Lung (tissue), 11 donors: ENCODE measurements at regions not wholly inside any gene's neighbourhood (a gene's known extent, or its start where the extent isn't known, plus 50 kb on each side); places are given as distances from the start of the nearest gene placed in this dataset.

Experiments used
- ATAC-seq: fragments of 200-7000 bp; cut with Tn5 transposase; one replicate; pipeline ENCODE4 v1.9.1; 2020; ENCODE audit warnings: moderate number of reproducible peaks; ENCODE audit not compliant: insufficient read depth, low FRiP score
- DNase-seq, 3 donors: peaks; one replicate each; pipeline ENCODE4 v3.0.0-alpha.2; 2013 to 2017
- H3K27ac ChIP-seq, 2 donors: one replicate each; pipeline ENCODE4 v1.5.1; 2013; ENCODE audit warnings: mild to moderate bottlenecking in 2 of 2, moderate library complexity in 2 of 2, control low read depth in 1 of 2, inconsistent platforms in 1 of 2, low read depth in 1 of 2, low read length in 1 of 2
- H3K27me3 ChIP-seq, 3 donors: one replicate each; pipeline ENCODE4 v1.5.1; 2013; ENCODE audit warnings: low read length in 2 of 3; ENCODE audit not compliant: control insufficient read depth in 3 of 3, insufficient read depth in 3 of 3
- H3K36me3 ChIP-seq, 4 donors: one replicate each; pipeline ENCODE4 v1.5.1; 2013; ENCODE audit warnings: low read length in 4 of 4, mild to moderate bottlenecking in 1 of 4, moderate library complexity in 1 of 4; ENCODE audit not compliant: control insufficient read depth in 4 of 4, insufficient read depth in 4 of 4
- H3K4me1 ChIP-seq, 5 donors: one replicate each; pipeline ENCODE4 v1.5.1; 2013; ENCODE audit warnings: low read length in 5 of 5, mild to moderate bottlenecking in 2 of 5, moderate library complexity in 1 of 5; ENCODE audit not compliant: control insufficient read depth in 5 of 5, insufficient read depth in 5 of 5
- H3K4me3 ChIP-seq: one replicate; pipeline ENCODE4 v1.5.1; 2013; ENCODE audit warnings: mild to moderate bottlenecking, control low read depth, moderate library complexity
- H3K9ac ChIP-seq, 2 donors: one replicate each; pipeline ENCODE4 v1.5.1; 2013; ENCODE audit warnings: low read length in 2 of 2, control low read depth in 1 of 2; ENCODE audit not compliant: insufficient read depth in 1 of 2
- H3K9me3 ChIP-seq, 4 donors: one replicate each; pipeline ENCODE4 v1.5.1; 2013; ENCODE audit warnings: low read length in 3 of 4, mild to moderate bottlenecking in 1 of 4, moderate library complexity in 1 of 4; ENCODE audit not compliant: control insufficient read depth in 4 of 4, insufficient read depth in 3 of 4
- CTCF ChIP-seq: IDR thresholded peaks from 2 replicates; pipeline ENCODE4 v1.5.1; 2012; ENCODE audit warnings: mild to moderate bottlenecking; ENCODE audit errors: control extremely low read depth, extremely low read depth
- WGBS, 2 donors: extraction: QIAGEN DNeasy Blood & Tissue Kit; methylation state at CpG; one replicate each; pipeline ENCODE4 v1.1.7; 2013; 5-methylcytosine and 5-hydroxymethylcytosine counted together
- donor health status: control.
- donor health status: control.
- donor health status: Bipolar disorder and iron deficiency.
- donor health status: healthy.
- donor health status: DM: yes; HTN: yes; CAD: no.

GRCh38 chr3:194937882-194938321 lies 252.2 kb downstream of the FAM43A start:
- H3K9ac ChIP-seq = no peak overlapping the region
- peaks cover 0 to 15% (median 0%) of the 10 kb centered on the region in 5 donors for H3K4me1 ChIP-seq
- no peak overlapping the region for H3K27ac ChIP-seq
- ATAC-seq (no peak), DNase-seq (no peak)
- TF ChIP-seq CTCF = no peak
- no peaks in the 10 kb centered on the region for H3K9me3 ChIP-seq
- no peak overlapping the region for H3K4me3 ChIP-seq
- H3K27me3 ChIP-seq = no peaks in the 10 kb centered on the region
- no peaks in the 10 kb centered on the region for H3K36me3 ChIP-seq
- 93 to 97% methylated on average over 7 of the region's 7 CpGs for WGBS, 2 donors

GRCh38 chr3:194938845-194939531 lies 253.3 kb downstream of the FAM43A start:
- H3K9ac ChIP-seq = no peak overlapping the region
- H3K4me3 ChIP-seq = no peak overlapping the region
- no peak for TF ChIP-seq CTCF
- peaks cover 0 to 15% (median 0%) of the 10 kb centered on the region in 5 donors for H3K4me1 ChIP-seq
- peaks cover 0 to 3% (median 0%) of the 10 kb centered on the region in 3 donors for H3K27me3 ChIP-seq
- no peaks in the 10 kb centered on the region for H3K36me3 ChIP-seq
- peak; percentile 64 to 79 (median 76) for DNase-seq
- H3K9me3 ChIP-seq = no peaks in the 10 kb centered on the region
- no peak for ATAC-seq
- WGBS, 2 donors = 72 to 78% methylated on average over 8 of the region's 8 CpGs
- no peak overlapping the region for H3K27ac ChIP-seq

GRCh38 chr3:194939532-194939909 lies 253.8 kb downstream of the FAM43A start:
- 78 to 92% methylated on average over 6 of the region's 6 CpGs for WGBS, 2 donors
- Histone ChIP-seq H3K27ac (no peak overlapping the region), H3K9ac (no peak overlapping the region), H3K4me3 (no peak overlapping the region), H3K9me3 (no peaks in the 10 kb centered on the region), H3K4me1 (peaks cover 0 to 15% (median 0%) of the 10 kb centered on the region in 5 donors), H3K36me3 (no peaks in the 10 kb centered on the region), H3K27me3 (peaks cover 0 to 4% (median 3%) of the 10 kb centered on the region in 3 donors)
- no peak for ATAC-seq
- no peak for DNase-seq
- no peak for TF ChIP-seq CTCF
